ENCODE measurements at regions not wholly inside any gene's neighbourhood (a gene's known extent, or its start where the extent isn't known, plus 50 kb on each side); places are given as distances from the start of the nearest gene placed in this dataset.

GRCh38 chr22:48979482-48979881 is 848.2 kb downstream of the BRD1 start:
- DNase-seq: no peak

GRCh38 chr22:48976556-48977535 is 850.8 kb downstream of the BRD1 start:
- no peak for DNase-seq

- no peak for DNase-seq
Observed at GRCh38 chr22:48975886-48976285, 851.8 kb downstream of the BRD1 start.

GRCh38 chr22:48975316-48975741 is 852.3 kb downstream of the BRD1 start:
- DNase-seq: no peak

GRCh38 chr22:48974443-48975315 is 853.0 kb downstream of the BRD1 start:
- DNase-seq: no peak

GRCh38 chr22:48973694-48974041 is 854.0 kb downstream of the BRD1 start:
- DNase-seq: no peak

GRCh38 chr22:48972979-48973693 is 854.5 kb downstream of the BRD1 start:
- no peak for DNase-seq

- no peak for DNase-seq
Observed at GRCh38 chr22:48968201-48968959, 859.3 kb downstream of the BRD1 start.

- no peak for DNase-seq
Observed at GRCh38 chr22:48963405-48963804, 864.3 kb downstream of the BRD1 start.

- DNase-seq: no peak
Observed at GRCh38 chr22:48961705-48962104, 866.0 kb downstream of the BRD1 start.

- no peak for DNase-seq
Observed at GRCh38 chr22:48960980-48961660, 866.6 kb downstream of the BRD1 start.

- DNase-seq: no peak
Observed at GRCh38 chr22:48960576-48960975, 867.1 kb downstream of the BRD1 start.

GRCh38 chr22:48959496-48959895 is 868.2 kb downstream of the BRD1 start:
- no peak for DNase-seq

- DNase-seq: no peak
Observed at GRCh38 chr22:48957987-48958321, 869.7 kb downstream of the BRD1 start.

- no peak for DNase-seq
Observed at GRCh38 chr22:48957311-48957986, 870.2 kb downstream of the BRD1 start.

GRCh38 chr22:48955351-48956311 is 872.0 kb downstream of the BRD1 start:
- no peak for DNase-seq

- DNase-seq: no peak
Observed at GRCh38 chr22:48954781-48955311, 872.8 kb downstream of the BRD1 start.

- no peak for DNase-seq
Observed at GRCh38 chr22:48953830-48954229, 873.8 kb downstream of the BRD1 start.

- no peak for DNase-seq
Observed at GRCh38 chr22:48953103-48953720, 874.5 kb downstream of the BRD1 start.

All from bone marrow (tissue), 2 donors.